ENCODE measurements at regions not wholly inside any gene's neighbourhood (a gene's known extent, or its start where the extent isn't known, plus 50 kb on each side); places are given as distances from the start of the nearest gene placed in this dataset.

DNA sequence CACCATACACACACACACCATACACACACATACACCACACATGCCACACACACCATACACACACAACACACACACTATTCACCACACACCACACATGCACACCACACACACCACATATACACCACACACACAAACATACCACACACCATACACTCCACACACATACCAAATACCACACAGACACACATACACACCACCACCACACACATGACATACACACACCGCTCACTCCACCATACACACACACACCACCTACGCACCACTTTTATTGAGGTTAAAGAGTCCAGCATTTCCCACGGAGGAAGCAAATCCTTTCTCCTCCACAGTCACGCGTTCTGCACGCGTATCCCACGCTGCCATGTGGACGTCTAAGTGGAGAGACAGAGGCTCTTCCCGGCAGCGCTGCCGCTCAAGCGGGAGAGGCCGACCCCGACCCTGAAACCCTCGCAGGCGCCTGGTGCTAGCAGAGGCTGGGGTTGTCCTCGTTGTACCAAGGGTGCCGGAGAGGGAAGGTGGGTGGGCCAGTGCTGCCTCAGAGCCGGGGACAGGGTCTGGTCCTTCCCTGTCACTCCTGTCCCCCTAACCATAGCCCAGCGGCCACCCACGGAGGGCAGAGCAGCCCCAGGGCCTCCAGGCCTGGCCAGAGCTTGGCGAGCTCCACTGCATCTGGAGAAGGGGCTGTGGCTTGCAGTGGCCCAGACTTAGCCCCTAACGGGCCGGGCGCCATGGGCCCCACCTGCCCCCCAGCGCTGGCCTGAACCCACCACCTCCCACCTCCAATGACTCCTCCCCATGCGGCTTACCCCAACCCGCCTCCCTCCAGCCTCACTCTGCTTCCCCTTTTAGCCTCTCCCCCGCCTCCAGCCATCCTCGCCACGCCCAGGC, 1495.0 kb downstream of the BRD1 start:
- H3K9ac ChIP-seq (ENCODE audit: low read depth in 1 of 2, low read length in 2 of 2): no peak overlapping the region
- H3K27me3 ChIP-seq (ENCODE audit: control insufficient read depth in 1 of 2, insufficient read depth in 2 of 2, low read length in 2 of 2): no peaks in the 10 kb centered on the region
- no peaks in the 10 kb centered on the region for H3K36me3 ChIP-seq (ENCODE audit: control insufficient read depth in 1 of 2, insufficient read depth in 2 of 2, low read length in 2 of 2)
- no peak overlapping the region for H3K4me3 ChIP-seq (ENCODE audit: low read depth in 1 of 2, low read length in 2 of 2)
- no peak overlapping the region for H3K27ac ChIP-seq (ENCODE audit: low read depth, low read length)
- peaks cover 0 to 2% of the 10 kb centered on the region in 2 donors for H3K9me3 ChIP-seq (ENCODE audit: control insufficient read depth in 1 of 2, low read length in 2 of 2)
- H3K4me1 ChIP-seq (ENCODE audit: control insufficient read depth in 1 of 2, insufficient read depth in 2 of 2, low read length in 2 of 2): no peaks in the 10 kb centered on the region

DNA sequence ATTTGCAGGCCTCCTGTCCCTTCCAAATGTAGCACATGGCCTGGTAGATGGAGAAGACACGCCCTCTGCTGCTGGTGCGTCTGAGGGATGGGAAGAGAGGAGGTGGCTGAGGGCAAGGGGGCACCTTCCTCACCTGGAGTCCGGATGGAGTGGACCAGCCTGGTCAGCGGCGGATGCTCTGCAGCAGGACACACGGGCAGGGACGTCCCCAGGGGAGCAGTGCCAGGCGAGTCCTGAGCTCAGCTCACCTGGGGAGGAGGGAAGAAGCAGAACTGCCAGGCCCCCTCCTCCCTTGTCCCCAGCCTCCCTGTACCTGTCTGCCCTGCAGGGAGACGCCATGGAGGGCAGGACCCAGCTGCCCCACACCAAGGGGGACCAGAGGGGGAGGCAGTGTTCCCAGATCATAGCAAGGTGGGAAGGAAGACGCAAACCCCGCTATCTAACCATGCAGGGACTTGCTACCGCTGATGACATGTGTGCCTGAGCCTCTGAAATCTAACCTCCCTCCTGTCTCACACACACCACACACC, 1495.9 kb downstream of the BRD1 start:
- H3K27me3 ChIP-seq (ENCODE audit: control insufficient read depth in 1 of 2, insufficient read depth in 2 of 2, low read length in 2 of 2): no peaks in the 10 kb centered on the region
- H3K4me3 ChIP-seq (ENCODE audit: low read depth in 1 of 2, low read length in 2 of 2): no peak overlapping the region
- peaks cover 0 to 2% of the 10 kb centered on the region in 2 donors for H3K9me3 ChIP-seq (ENCODE audit: control insufficient read depth in 1 of 2, low read length in 2 of 2)
- no peaks in the 10 kb centered on the region for H3K36me3 ChIP-seq (ENCODE audit: control insufficient read depth in 1 of 2, insufficient read depth in 2 of 2, low read length in 2 of 2)
- no peaks in the 10 kb centered on the region for H3K4me1 ChIP-seq (ENCODE audit: control insufficient read depth in 1 of 2, insufficient read depth in 2 of 2, low read length in 2 of 2)
- H3K9ac ChIP-seq (ENCODE audit: low read depth in 1 of 2, low read length in 2 of 2): no peak overlapping the region
- no peak overlapping the region for H3K27ac ChIP-seq (ENCODE audit: low read depth, low read length)

DNA sequence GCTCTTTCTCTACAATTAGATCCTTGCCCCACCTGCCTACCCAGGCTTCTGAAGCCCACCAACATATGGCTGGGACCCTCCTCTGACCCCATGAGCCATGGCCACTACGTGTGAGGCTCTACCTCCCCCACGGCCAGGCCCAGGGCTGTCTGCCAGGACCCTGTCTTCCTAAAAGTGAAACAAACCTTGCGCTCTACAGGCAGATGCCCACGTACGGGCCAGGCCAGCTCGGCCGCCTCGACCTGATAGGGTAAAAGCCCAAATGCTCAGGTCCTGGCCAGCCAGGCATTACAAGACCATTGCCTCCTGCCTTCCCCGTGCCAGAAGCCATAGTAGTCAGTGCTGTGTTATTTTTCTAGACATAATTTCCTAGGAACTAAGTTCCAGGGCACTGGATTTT, 1496.4 kb downstream of the BRD1 start:
- Histone ChIP-seq H3K27ac (ENCODE audit: low read depth, low read length) (no peak overlapping the region), H3K4me3 (ENCODE audit: low read depth in 1 of 2, low read length in 2 of 2) (no peak overlapping the region), H3K27me3 (ENCODE audit: control insufficient read depth in 1 of 2, insufficient read depth in 2 of 2, low read length in 2 of 2) (no peaks in the 10 kb centered on the region), H3K9ac (ENCODE audit: low read depth in 1 of 2, low read length in 2 of 2) (no peak overlapping the region), H3K36me3 (ENCODE audit: control insufficient read depth in 1 of 2, insufficient read depth in 2 of 2, low read length in 2 of 2) (no peaks in the 10 kb centered on the region), H3K9me3 (ENCODE audit: control insufficient read depth in 1 of 2, low read length in 2 of 2) (peaks cover 0 to 2% of the 10 kb centered on the region in 2 donors), H3K4me1 (ENCODE audit: control insufficient read depth in 1 of 2, insufficient read depth in 2 of 2, low read length in 2 of 2) (no peaks in the 10 kb centered on the region)

DNA sequence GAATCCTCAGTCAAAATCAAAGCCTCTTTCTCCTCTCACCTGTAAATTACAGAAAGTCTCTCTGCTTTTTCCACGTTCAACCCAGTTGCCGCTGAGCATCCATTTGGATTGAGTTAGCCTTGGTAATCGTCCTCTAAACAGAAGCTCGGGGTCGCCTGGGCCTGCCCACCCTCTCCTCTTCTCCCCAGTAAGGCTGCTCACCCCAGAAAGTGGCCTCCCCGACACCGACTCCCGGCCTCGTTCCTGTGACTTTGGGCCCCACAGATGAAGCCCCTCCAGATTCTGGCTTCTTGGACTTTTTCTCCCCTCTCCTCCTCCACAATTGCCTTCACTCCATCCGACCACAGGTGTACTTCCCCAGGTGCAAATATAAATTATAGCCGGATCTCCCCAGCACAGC, 1500.0 kb downstream of the BRD1 start:
- Histone ChIP-seq H3K36me3 (ENCODE audit: control insufficient read depth in 1 of 2, insufficient read depth in 2 of 2, low read length in 2 of 2) (no peaks in the 10 kb centered on the region), H3K27ac (ENCODE audit: low read depth, low read length) (no peak overlapping the region), H3K9me3 (ENCODE audit: control insufficient read depth in 1 of 2, low read length in 2 of 2) (peaks cover 0 to 2% of the 10 kb centered on the region in 2 donors), H3K27me3 (ENCODE audit: control insufficient read depth in 1 of 2, insufficient read depth in 2 of 2, low read length in 2 of 2) (no peaks in the 10 kb centered on the region), H3K4me3 (ENCODE audit: low read depth in 1 of 2, low read length in 2 of 2) (no peak overlapping the region), H3K4me1 (ENCODE audit: control insufficient read depth in 1 of 2, insufficient read depth in 2 of 2, low read length in 2 of 2) (no peaks in the 10 kb centered on the region), H3K9ac (ENCODE audit: low read depth in 1 of 2, low read length in 2 of 2) (no peak overlapping the region)

DNA sequence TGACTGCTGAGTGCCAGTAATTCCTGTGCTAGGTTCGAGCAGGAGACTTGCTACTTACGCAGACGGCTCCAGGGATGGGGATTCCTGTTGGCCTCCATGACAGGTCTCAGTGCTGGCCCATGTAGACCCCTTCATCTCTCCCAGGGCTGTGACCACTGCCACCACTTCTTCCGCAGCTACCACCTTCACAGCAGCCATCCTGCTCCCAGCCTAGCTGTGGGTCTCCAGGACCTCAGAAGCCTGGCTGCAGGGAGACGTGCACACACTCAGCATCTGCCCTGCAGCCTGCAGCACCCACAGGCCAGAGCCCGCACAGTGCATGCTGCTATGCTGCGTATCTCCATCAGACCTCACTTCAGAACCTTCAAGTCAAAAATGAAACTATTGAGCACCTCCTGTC, 1503.9 kb downstream of the BRD1 start:
- no peak overlapping the region for H3K9ac ChIP-seq (ENCODE audit: low read depth in 1 of 2, low read length in 2 of 2)
- peaks cover 0 to under 1% of the 10 kb centered on the region in 2 donors for H3K9me3 ChIP-seq (ENCODE audit: control insufficient read depth in 1 of 2, low read length in 2 of 2)
- H3K4me1 ChIP-seq (ENCODE audit: control insufficient read depth in 1 of 2, insufficient read depth in 2 of 2, low read length in 2 of 2): no peaks in the 10 kb centered on the region
- H3K36me3 ChIP-seq (ENCODE audit: control insufficient read depth in 1 of 2, insufficient read depth in 2 of 2, low read length in 2 of 2): no peaks in the 10 kb centered on the region
- no peak overlapping the region for H3K27ac ChIP-seq (ENCODE audit: low read depth, low read length)
- H3K4me3 ChIP-seq (ENCODE audit: low read depth in 1 of 2, low read length in 2 of 2): no peak overlapping the region
- H3K27me3 ChIP-seq (ENCODE audit: control insufficient read depth in 1 of 2, insufficient read depth in 2 of 2, low read length in 2 of 2): no peaks in the 10 kb centered on the region

DNA sequence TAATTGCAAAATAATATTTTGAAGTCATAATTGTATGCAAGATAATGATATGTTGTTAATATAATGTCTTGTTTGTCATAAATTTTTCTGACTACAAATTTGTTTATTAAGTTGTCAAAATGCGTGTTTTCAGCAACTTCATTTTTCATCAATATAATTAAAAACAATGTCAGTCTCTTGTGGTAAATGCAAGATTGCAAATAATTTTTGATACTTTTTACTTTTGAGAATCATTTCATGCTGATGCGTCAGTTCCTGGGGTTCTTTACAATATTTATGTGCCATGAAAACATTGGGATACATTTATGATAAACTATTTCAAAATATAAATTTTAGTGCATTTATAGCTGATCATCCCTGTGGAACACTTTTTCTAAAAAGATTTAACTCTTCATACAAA, 1504.8 kb downstream of the BRD1 start:
- Histone ChIP-seq H3K9me3 (ENCODE audit: control insufficient read depth in 1 of 2, low read length in 2 of 2) (no peaks in the 10 kb centered on the region), H3K27ac (ENCODE audit: low read depth, low read length) (no peak overlapping the region), H3K4me3 (ENCODE audit: low read depth in 1 of 2, low read length in 2 of 2) (no peak overlapping the region), H3K9ac (ENCODE audit: low read depth in 1 of 2, low read length in 2 of 2) (no peak overlapping the region), H3K4me1 (ENCODE audit: control insufficient read depth in 1 of 2, insufficient read depth in 2 of 2, low read length in 2 of 2) (no peaks in the 10 kb centered on the region), H3K27me3 (ENCODE audit: control insufficient read depth in 1 of 2, insufficient read depth in 2 of 2, low read length in 2 of 2) (no peaks in the 10 kb centered on the region), H3K36me3 (ENCODE audit: control insufficient read depth in 1 of 2, insufficient read depth in 2 of 2, low read length in 2 of 2) (no peaks in the 10 kb centered on the region)

DNA sequence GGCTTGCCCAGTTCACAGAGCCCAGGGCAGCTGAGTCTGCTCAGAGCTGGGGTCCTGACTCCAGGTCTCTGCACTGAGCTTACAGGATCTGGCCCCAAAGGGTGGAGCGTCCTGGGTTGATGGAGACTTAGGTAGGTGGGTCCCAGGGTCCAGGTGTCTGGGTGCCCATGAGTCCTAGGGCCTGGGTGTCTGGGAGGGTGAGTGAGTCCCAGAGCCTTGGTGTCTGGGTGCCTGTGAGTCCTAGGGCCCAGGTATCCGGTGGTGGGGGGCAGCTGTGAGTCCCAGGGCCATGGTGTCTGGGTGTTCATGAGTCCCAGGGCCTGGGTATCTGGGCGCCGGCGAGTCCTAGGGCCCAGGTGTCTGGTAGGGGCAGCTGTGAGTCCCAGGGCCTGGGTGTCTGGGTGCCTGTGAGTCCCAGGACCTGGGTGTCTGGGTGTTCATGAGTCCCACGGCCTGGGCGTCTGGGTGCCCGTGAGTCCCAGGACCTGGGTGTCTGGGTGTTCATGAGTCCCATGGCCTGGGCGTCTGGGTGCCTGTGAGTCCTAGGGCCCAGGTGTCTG, 1505.6 kb downstream of the BRD1 start:
- H3K27me3 ChIP-seq (ENCODE audit: control insufficient read depth in 1 of 2, insufficient read depth in 2 of 2, low read length in 2 of 2): no peaks in the 10 kb centered on the region
- H3K36me3 ChIP-seq (ENCODE audit: control insufficient read depth in 1 of 2, insufficient read depth in 2 of 2, low read length in 2 of 2): no peaks in the 10 kb centered on the region
- H3K9me3 ChIP-seq (ENCODE audit: control insufficient read depth in 1 of 2, low read length in 2 of 2): no peaks in the 10 kb centered on the region
- no peak overlapping the region for H3K27ac ChIP-seq (ENCODE audit: low read depth, low read length)
- H3K4me1 ChIP-seq (ENCODE audit: control insufficient read depth in 1 of 2, insufficient read depth in 2 of 2, low read length in 2 of 2): no peaks in the 10 kb centered on the region
- no peak overlapping the region for H3K4me3 ChIP-seq (ENCODE audit: low read depth in 1 of 2, low read length in 2 of 2)
- H3K9ac ChIP-seq (ENCODE audit: low read depth in 1 of 2, low read length in 2 of 2): no peak overlapping the region

DNA sequence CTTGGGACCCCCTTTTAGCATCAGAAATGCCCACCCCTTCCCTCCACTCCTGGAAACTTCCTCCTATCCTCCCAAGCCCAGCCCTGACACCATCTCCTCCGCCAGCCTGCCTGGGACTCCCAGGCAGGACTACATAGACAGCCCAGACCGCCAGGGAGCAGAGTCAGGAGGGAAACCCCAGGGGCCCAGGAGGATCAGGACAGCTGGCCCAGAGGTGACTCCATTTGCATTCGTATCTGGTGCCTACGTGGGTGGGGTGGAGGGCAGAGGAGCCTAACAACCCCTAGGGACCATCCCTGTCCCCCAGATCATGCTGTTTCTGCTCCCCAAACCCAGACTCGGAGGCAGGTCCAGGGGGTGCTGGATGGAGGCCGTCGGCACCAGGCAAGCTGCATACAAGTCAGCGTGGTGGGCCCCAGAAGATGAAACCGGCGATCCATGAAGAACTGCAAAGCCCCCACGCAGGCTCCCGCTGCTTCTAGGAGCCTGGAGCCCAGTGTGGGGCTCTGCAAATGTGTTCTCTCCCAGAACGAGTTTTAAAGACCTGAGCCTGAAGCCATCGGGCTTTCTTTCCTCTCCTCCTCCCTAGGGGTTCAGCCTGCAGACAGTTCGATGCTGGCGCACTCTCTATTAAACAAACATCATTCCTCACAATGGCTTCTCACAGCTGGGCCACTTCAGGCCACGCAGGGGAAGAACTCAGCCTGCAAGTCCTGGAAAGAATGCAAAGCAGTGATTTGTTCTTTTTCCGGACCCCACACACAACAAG, 1506.8 kb downstream of the BRD1 start:
- H3K9me3 ChIP-seq (ENCODE audit: control insufficient read depth in 1 of 2, low read length in 2 of 2): no peaks in the 10 kb centered on the region
- no peak overlapping the region for H3K9ac ChIP-seq (ENCODE audit: low read depth in 1 of 2, low read length in 2 of 2)
- H3K36me3 ChIP-seq (ENCODE audit: control insufficient read depth in 1 of 2, insufficient read depth in 2 of 2, low read length in 2 of 2): no peaks in the 10 kb centered on the region
- no peak overlapping the region for H3K27ac ChIP-seq (ENCODE audit: low read depth, low read length)
- no peaks in the 10 kb centered on the region for H3K4me1 ChIP-seq (ENCODE audit: control insufficient read depth in 1 of 2, insufficient read depth in 2 of 2, low read length in 2 of 2)
- H3K4me3 ChIP-seq (ENCODE audit: low read depth in 1 of 2, low read length in 2 of 2): no peak overlapping the region
- no peaks in the 10 kb centered on the region for H3K27me3 ChIP-seq (ENCODE audit: control insufficient read depth in 1 of 2, insufficient read depth in 2 of 2, low read length in 2 of 2)

DNA sequence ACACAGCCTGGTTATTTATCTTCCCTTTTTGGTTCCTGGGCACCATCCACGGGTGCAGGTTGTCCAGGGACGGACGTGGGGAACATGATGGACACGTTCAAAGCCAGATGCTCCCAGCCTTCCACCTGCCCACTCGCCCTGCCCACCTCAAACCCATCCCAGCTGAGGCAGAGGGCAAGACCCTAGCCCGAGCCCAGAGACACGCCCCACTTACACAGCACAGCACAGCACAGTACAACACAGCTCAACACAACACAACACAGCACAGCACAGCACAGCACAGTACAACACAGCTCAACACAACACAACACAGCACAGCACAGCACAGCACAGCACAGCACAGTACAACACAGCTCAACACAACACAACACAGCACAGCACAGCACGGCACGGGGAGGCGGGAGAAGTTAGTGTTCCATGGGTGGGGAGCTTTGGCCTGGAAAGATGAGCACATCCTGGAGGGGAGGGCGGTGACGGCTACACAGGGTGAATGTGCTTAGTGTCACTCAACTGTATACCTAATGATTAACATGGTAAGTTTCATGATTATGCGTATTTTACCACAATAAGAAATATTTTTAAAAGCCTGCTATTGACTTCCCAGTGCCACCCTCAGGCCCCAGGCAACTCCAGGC, 1507.5 kb downstream of the BRD1 start:
- Histone ChIP-seq H3K9me3 (ENCODE audit: control insufficient read depth in 1 of 2, low read length in 2 of 2) (no peaks in the 10 kb centered on the region), H3K4me1 (ENCODE audit: control insufficient read depth in 1 of 2, insufficient read depth in 2 of 2, low read length in 2 of 2) (no peaks in the 10 kb centered on the region), H3K4me3 (ENCODE audit: low read depth in 1 of 2, low read length in 2 of 2) (no peak overlapping the region), H3K9ac (ENCODE audit: low read depth in 1 of 2, low read length in 2 of 2) (no peak overlapping the region), H3K27me3 (ENCODE audit: control insufficient read depth in 1 of 2, insufficient read depth in 2 of 2, low read length in 2 of 2) (no peaks in the 10 kb centered on the region), H3K36me3 (ENCODE audit: control insufficient read depth in 1 of 2, insufficient read depth in 2 of 2, low read length in 2 of 2) (no peaks in the 10 kb centered on the region), H3K27ac (ENCODE audit: low read depth, low read length) (no peak overlapping the region)

Measured in duodenal mucosa (tissue), 2 donors.